Fibroblast of villous mesenchyme (primary cell): ENCODE measurements at regions not wholly inside any gene's neighbourhood (a gene's known extent, or its start where the extent isn't known, plus 50 kb on each side); places are given as distances from the start of the nearest gene placed in this dataset.

Experiments used
- DNase-seq: peaks from one replicate; pipeline ENCODE4 v3.0.0-alpha.2; 2010; ENCODE audit warnings: low read depth
- H3K4me3 ChIP-seq: 2 replicates; pipeline ENCODE4 v1.5.1; 2011; ENCODE audit warnings: low read depth, mild to moderate bottlenecking, low read length
- CTCF ChIP-seq: IDR thresholded peaks from 2 replicates; pipeline ENCODE4 v1.5.1; 2012; ENCODE audit warnings: low read depth, mild to moderate bottlenecking, low read length; ENCODE audit not compliant: insufficient read depth

DNA sequence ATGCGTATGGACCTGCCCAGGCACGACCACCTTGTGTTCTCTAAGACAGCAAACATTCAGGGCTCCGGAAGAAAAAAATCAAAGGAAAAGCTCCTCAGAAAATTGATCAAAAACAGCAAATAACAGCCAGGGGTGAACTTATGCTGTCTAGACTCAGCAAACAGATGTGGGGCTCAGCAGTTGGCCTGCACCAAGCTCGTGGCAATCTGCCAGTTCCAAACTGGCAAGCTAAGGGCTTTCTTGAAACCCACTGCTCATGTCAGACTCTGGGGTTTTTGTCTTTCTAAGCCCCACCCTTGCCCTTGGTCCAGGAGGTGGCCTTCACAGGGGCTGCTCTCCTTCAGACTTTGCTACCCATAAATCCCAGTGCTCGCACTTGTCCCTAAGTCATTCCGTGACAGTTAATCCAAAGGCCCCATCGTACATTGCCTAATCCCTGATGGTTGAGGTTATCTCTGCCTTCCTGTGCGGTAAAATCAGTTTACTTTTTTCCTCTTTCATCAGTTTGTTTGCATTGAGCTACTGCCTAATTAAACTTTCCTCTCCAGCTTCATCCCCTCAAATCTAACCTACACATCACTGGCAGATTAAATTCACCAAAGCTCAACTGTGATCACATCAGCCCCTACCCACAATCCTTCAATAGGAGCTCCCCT is 408.0 kb downstream of the LRATD1 start:
- no peak overlapping the region for H3K4me3 ChIP-seq
- TF ChIP-seq CTCF, result no peak
- DNase-seq, result no peak

GRCh38 chr2:15041429-15041837 is 408.9 kb downstream of the LRATD1 start:
- no peak overlapping the region for H3K4me3 ChIP-seq
- DNase-seq, result no peak
- TF ChIP-seq CTCF, result no peak

DNA sequence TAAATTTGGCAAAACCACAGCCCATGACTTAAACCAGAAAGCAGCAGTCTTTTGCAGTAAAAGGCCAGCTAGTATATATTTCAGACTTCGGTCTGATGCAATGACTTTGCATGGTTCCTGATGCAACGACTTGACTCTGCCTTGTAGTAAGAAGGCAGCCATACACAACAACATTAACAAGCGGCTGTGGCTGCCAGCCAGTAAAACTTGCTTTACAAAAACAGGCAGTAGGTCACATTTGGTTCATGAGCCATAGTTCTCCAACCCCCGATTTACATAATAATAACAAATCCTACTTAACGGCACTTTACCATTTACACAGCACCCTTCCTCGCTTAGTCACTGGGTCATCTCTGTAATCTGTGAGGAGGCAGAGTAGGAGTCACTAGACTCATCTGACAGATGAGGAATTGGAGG is 410.3 kb downstream of the LRATD1 start:
- H3K4me3 ChIP-seq, result no peak overlapping the region
- peak; percentile 68 for DNase-seq
- no peak for TF ChIP-seq CTCF

DNA sequence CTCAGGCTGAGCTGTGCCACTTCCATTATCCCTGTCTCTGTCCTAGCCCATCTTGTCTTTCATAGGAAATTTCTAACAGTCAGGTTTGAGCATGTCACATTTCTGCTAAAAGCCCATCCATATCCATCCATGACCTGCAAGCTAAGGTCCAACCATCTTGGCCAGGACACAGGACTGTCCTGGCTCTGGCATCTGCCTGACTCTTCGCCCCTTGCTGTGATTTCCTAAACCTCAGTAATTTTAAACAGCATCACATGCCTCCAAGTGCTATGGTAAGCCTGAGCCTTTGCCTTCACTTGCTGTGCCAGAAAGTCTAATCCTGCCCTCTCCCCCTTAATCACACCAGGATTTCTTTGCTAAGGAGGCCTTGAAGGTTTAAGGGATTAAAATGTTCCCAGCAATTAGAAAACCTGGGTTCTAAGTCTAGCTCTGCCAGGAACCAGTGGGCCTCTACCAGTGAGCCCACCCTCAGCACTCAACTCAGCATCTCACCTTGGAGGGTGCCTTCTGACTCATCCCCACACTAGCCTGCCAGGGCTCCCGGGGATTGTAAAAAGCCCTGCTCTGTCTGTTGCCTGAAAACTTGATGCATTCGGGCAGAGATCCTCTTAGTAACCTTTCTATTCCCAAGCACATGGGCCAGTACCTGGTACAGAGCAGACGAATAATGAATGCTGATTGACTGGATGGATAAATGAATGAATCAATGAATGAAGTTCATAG is 411.0 kb downstream of the LRATD1 start:
- no peak for TF ChIP-seq CTCF
- H3K4me3 ChIP-seq, result no peak overlapping the region
- DNase-seq, result no peak

GRCh38 chr2:15045054-15045453 is 412.5 kb downstream of the LRATD1 start:
- no peak overlapping the region for H3K4me3 ChIP-seq
- no peak for TF ChIP-seq CTCF
- no peak for DNase-seq

DNA sequence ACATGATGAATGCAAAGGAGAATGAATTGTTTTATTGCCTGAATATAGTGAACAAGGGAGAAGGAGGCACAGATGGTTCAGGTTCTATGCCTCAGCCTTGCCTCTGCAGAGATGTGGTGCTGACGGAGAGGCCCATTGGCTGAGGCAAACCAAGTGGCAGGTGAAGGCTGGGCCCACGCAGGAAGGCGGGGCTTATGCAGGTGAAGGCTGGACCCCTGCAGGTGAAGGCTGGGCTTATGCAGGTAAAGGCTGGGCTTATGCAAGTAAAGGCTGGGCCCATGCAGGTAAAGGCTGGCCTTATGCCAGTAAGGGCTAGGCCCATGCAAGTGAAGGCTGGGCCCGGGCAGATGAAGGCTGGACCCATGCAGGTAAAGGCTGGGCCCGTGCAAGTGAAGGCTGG is 414.7 kb downstream of the LRATD1 start:
- DNase-seq, result no peak
- H3K4me3 ChIP-seq, result no peak overlapping the region
- no peak for TF ChIP-seq CTCF
